ENCODE measurements at regions not wholly inside any gene's neighbourhood (a gene's known extent, or its start where the extent isn't known, plus 50 kb on each side); places are given as distances from the start of the nearest gene placed in this dataset.
A peak's percentile ranks its signal among the peaks of the same experiment; 100 is the strongest.

DNA sequence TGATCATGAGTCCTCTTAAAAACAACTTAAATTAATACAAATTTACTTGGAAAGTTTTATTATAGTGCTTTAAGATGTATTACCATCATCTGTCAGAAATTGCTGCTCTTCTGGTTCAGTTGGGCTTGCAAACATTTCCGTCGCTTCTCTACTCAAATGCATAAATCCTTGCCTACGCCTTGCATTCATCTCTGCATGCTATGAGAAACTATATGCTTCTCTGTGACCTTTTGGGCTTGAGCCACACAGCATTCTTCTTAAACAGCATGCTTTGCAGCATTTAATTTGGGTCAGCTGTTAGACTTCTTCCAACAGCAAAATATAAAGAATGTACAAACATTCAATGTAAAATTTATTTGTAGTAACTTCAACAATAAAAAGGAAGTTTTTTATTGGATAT is 305.7 kb upstream of the FLRT2 start:
- DNase-seq (ENCODE audit: low read depth) = no peak
- H3K4me3 ChIP-seq (ENCODE audit: low read length) = no peak overlapping the region
- TF ChIP-seq, protein P1, sequence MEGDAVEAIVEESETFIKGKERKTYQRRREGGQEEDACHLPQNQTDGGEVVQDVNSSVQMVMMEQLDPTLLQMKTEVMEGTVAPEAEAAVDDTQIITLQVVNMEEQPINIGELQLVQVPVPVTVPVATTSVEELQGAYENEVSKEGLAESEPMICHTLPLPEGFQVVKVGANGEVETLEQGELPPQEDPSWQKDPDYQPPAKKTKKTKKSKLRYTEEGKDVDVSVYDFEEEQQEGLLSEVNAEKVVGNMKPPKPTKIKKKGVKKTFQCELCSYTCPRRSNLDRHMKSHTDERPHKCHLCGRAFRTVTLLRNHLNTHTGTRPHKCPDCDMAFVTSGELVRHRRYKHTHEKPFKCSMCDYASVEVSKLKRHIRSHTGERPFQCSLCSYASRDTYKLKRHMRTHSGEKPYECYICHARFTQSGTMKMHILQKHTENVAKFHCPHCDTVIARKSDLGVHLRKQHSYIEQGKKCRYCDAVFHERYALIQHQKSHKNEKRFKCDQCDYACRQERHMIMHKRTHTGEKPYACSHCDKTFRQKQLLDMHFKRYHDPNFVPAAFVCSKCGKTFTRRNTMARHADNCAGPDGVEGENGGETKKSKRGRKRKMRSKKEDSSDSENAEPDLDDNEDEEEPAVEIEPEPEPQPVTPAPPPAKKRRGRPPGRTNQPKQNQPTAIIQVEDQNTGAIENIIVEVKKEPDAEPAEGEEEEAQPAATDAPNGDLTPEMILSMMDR (conservative IDR thresholded peaks at IDR 0.05; ENCODE audit: low read length) = no peak

DNA sequence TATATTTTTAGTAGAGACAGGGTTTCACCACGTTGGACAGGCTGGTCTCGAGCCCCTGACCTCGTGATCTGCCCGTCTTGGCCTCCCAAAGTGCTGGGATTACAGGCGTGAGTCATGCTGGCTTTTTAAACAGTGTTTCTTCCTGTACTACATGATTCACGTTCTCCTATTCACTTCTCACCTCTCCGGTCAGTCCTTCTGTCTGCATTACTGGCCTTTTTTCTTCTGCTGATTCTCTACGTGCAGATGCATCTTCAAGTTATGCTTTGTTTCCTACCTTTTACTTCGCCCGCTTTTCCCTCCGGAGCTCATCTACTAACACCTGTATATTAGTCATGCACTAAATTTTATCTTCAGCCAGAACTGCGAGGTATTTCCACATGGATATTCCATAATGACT is 296.2 kb upstream of the FLRT2 start:
- H3K4me3 ChIP-seq (ENCODE audit: low read length) = no peak overlapping the region
- TF ChIP-seq, protein P1 (conservative IDR thresholded peaks at IDR 0.05; ENCODE audit: low read length) = no peak
- peak; percentile 31 for DNase-seq (ENCODE audit: low read depth)

DNA sequence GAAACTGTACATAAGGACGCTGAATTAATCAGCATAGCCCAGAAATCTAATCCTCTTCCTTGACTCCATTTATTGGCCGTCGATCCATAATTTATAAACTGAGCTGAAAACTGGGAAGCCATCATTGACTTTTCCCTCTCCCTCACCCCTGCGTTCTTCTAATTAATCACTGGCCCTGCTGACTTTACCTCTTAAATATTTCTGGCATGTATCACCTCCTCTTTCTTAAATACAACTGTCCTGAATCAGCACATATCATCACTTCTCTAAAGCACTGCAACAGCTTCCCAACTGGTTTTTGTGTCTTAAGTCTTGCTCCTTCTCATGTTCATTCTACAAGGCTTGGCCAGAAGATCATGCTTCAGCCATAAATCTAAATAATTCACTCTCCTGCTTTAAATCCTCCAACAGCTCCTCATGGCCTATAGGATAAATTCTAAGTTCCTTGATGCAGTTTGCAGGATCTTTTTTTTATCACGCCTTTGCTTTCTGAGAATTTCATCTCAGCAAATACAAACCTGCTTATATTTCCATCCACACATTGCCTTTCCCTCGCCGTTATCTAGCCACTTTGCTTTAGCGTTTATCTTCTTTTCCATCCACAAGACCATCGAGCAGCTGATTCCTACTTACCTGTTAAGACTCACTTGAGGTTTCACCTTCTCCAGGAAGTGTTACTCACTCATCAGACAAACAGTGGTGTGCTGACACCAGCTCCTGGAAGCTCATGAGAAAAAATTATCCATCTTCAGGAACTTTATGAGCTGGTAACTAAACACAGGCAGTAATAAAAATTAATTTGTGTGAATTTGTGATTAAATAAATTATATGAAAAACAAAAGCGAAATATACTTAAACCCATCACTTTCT is 295.6 kb upstream of the FLRT2 start:
- TF ChIP-seq, protein P1 (conservative IDR thresholded peaks at IDR 0.05; ENCODE audit: low read length) = no peak
- H3K4me3 ChIP-seq (ENCODE audit: low read length) = no peak overlapping the region
- peak; percentile 59 for DNase-seq (ENCODE audit: low read depth)

DNA sequence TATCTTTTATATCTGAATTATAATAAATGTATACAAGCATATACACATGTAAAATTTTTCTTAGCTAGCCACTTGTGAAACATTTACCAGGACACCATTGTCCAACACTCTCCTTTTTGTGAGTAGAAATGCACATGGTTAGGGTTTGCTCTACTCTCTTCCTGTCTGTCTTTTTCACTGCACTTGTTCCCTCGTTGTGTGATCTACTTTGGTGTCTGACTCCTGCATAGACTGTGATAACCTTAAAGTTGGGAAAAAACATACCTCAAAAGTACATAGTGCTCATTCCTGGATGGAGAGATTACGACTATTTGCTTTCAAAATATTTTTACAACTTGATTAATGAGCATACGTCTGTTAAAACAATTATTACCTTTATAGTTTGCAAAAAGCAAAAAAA is 294.1 kb upstream of the FLRT2 start:
- TF ChIP-seq, protein P1 (conservative IDR thresholded peaks at IDR 0.05; ENCODE audit: low read length) = no peak
- DNase-seq (ENCODE audit: low read depth) = no peak

DNA sequence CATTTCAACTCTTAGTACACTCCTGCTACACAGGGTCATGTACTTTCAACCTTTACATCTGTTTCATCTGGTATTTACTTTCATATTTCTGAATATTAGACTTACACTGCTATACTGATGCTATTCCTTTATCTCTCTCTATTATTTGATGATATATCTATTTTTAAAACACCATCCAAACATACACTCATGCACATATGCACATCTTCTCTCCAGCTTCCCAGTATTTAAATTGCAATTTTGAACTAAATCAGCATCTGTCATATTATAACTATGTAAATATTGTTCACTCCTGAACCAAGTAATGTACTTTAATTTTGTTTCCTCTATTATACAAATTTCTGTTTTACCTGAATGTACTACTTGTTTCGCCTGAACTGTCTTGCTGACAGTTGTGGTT is 293.6 kb upstream of the FLRT2 start:
- DNase-seq (ENCODE audit: low read depth) = no peak
- TF ChIP-seq, protein P1 (conservative IDR thresholded peaks at IDR 0.05; ENCODE audit: low read length) = no peak
- H3K4me3 ChIP-seq (ENCODE audit: low read length) = no peak overlapping the region

More for the DNA sequence above, 294.1 kb upstream of the FLRT2 start:
- H3K4me3 ChIP-seq (ENCODE audit: low read length) = no peak overlapping the region

DNA sequence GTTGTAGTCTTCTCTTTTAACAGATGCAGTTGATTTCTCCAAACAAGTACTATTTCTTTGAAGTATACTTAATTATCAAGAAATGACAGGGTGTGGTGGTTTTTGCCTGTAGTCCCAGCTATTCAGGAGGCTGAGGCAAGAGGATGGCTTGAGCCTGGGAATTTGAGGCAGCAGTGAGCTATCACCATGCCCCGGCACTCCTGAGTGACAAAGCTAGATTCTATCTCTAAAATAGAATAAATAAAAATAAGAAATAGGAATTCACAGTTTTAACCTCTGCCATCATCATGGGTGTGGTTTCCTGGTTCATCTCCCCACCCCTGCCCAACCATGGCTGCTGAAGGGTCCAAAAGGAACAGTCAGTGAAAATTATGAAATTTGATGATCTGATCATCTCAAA is 290.2 kb upstream of the FLRT2 start:
- no peak for DNase-seq (ENCODE audit: low read depth)
- TF ChIP-seq, protein P1 (conservative IDR thresholded peaks at IDR 0.05; ENCODE audit: low read length) = no peak
- H3K4me3 ChIP-seq (ENCODE audit: low read length) = no peak overlapping the region
